Liver (tissue), 8 donors: ENCODE measurements at regions not wholly inside any gene's neighbourhood (a gene's known extent, or its start where the extent isn't known, plus 50 kb on each side); places are given as distances from the start of the nearest gene placed in this dataset.

Experiments
- DNase-seq: peaks from one replicate; pipeline ENCODE4 v3.0.0-alpha.2; 2017; ENCODE audit warnings: low spot score
- H3K27ac ChIP-seq, 2 donors: one replicate each; pipeline ENCODE4 v1.7.0; 2013; ENCODE audit warnings: inconsistent platforms in 2 of 2, low read length in 2 of 2, control low read depth in 1 of 2, low read depth in 1 of 2, mild to moderate bottlenecking in 1 of 2
- H3K27me3 ChIP-seq, 4 donors: one replicate each; pipeline versions ENCODE4 v1.6.1 to v1.7.0; 2013; ENCODE audit warnings: low read length in 3 of 4, inconsistent platforms in 1 of 4, mild to moderate bottlenecking in 1 of 4, moderate library complexity in 1 of 4; ENCODE audit not compliant: control insufficient read depth in 4 of 4, insufficient read depth in 4 of 4
- H3K36me3 ChIP-seq, 4 donors: one replicate each; pipeline versions ENCODE4 v1.6.1 to v1.7.0; 2013; ENCODE audit warnings: low read length in 3 of 4, mild to moderate bottlenecking in 3 of 4, low read depth in 1 of 4, moderate library complexity in 1 of 4; ENCODE audit not compliant: control insufficient read depth in 4 of 4, insufficient read depth in 3 of 4
- H3K4me1 ChIP-seq, 4 donors: one replicate each; pipeline versions ENCODE4 v1.6.1 to v1.7.0; 2013; ENCODE audit warnings: low read length in 3 of 4, mild to moderate bottlenecking in 3 of 4, moderate library complexity in 1 of 4; ENCODE audit not compliant: control insufficient read depth in 4 of 4, insufficient read depth in 4 of 4
- H3K4me3 ChIP-seq, 3 donors: one replicate each; pipeline versions ENCODE4 v1.6.1 to v1.7.0; 2013; ENCODE audit warnings: low read length in 3 of 3, control low read depth in 1 of 3, low read depth in 1 of 3, mild to moderate bottlenecking in 1 of 3
- H3K9ac ChIP-seq, 2 donors: one replicate each; pipeline ENCODE4 v1.7.0; 2013; ENCODE audit warnings: low read length in 2 of 2, mild to moderate bottlenecking in 2 of 2, moderate library complexity in 2 of 2, control low read depth in 1 of 2, low read depth in 1 of 2
- H3K9me3 ChIP-seq, 4 donors: one replicate each; pipeline versions ENCODE4 v1.6.1 to v1.7.0; 2013; ENCODE audit warnings: low read length in 3 of 4; ENCODE audit not compliant: control insufficient read depth in 4 of 4
- EGR1 ChIP-seq, 2 donors: IDR thresholded peaks; 2 replicates each; pipeline ENCODE4 v1.6.1; 2016 to 2018; ENCODE audit warnings: antibody characterized with exemption in 2 of 2, low read depth in 2 of 2
- FOXA1 ChIP-seq: IDR thresholded peaks from 2 replicates; pipeline ENCODE4 v1.6.1; 2016; ENCODE audit warnings: antibody characterized with exemption
- FOXA2 ChIP-seq: IDR thresholded peaks from 2 replicates; pipeline ENCODE4 v1.6.1; 2016; ENCODE audit warnings: antibody characterized with exemption
- GABPA ChIP-seq, 2 donors: IDR thresholded peaks in 1 of 2; conservative IDR thresholded peaks in 1 of 2; 2 replicates each; pipeline ENCODE4 v1.6.1; 2016; ENCODE audit warnings: antibody characterized with exemption in 2 of 2, mild to moderate bottlenecking in 1 of 2, moderate library complexity in 1 of 2
- HNF4A ChIP-seq, 2 donors: conservative IDR thresholded peaks; 2 replicates each; pipeline ENCODE4 v1.6.1; 2016; ENCODE audit warnings: antibody characterized with exemption in 2 of 2, mild to moderate bottlenecking in 2 of 2
- JUND ChIP-seq, 2 donors: IDR thresholded peaks; 2 replicates each; pipeline ENCODE4 v1.6.1; 2016; ENCODE audit warnings: antibody characterized with exemption in 2 of 2
- RAD21 ChIP-seq, 2 donors: IDR thresholded peaks; 2 replicates each; pipeline ENCODE4 v1.6.1; 2016; ENCODE audit warnings: antibody characterized with exemption in 2 of 2, mild to moderate bottlenecking in 2 of 2
- RXRA ChIP-seq, 2 donors: IDR thresholded peaks; 2 replicates each; pipeline ENCODE4 v1.6.1; 2017 to 2018; ENCODE audit warnings: antibody characterized with exemption in 2 of 2, mild to moderate bottlenecking in 1 of 2
- SP1 ChIP-seq: IDR thresholded peaks from 2 replicates; pipeline ENCODE4 v1.6.1; 2018; ENCODE audit warnings: antibody characterized with exemption, mild to moderate bottlenecking
- TAF1 ChIP-seq: conservative IDR thresholded peaks from 2 replicates; pipeline ENCODE4 v1.6.1; 2016; ENCODE audit warnings: antibody characterized with exemption, mild to moderate bottlenecking
- YY1 ChIP-seq: IDR thresholded peaks from 2 replicates; pipeline ENCODE4 v1.6.1; 2016; ENCODE audit warnings: antibody characterized with exemption, mild to moderate bottlenecking
- WGBS: extraction: QIAGEN DNeasy Blood & Tissue Kit; methylation state at CpG from one replicate; pipeline ENCODE4 v1.1.7; 2013; 5-methylcytosine and 5-hydroxymethylcytosine counted together
- TF ChIP-seq, protein P1 (sequence below): fragments of 150-350 bp; IDR thresholded peaks from 2 replicates; pipeline ENCODE4 v1.5.1; 2017; ENCODE audit warnings: improper control_type of control experiment, low read depth, low read length; ENCODE audit not compliant: missing input control
- TF ChIP-seq, protein P2 (sequence below): IDR thresholded peaks from 2 replicates; pipeline ENCODE4 v1.6.1; 2016; ENCODE audit warnings: antibody characterized with exemption
- TF ChIP-seq, protein P3 (sequence below): IDR thresholded peaks from 2 replicates; pipeline ENCODE4 v1.6.1; 2016; ENCODE audit warnings: antibody characterized with exemption
- donor health status: healthy.
- donor health status: healthy.
- donor health status: healthy.
- donor health status: healthy.
- donor health status: healthy.

DNA sequence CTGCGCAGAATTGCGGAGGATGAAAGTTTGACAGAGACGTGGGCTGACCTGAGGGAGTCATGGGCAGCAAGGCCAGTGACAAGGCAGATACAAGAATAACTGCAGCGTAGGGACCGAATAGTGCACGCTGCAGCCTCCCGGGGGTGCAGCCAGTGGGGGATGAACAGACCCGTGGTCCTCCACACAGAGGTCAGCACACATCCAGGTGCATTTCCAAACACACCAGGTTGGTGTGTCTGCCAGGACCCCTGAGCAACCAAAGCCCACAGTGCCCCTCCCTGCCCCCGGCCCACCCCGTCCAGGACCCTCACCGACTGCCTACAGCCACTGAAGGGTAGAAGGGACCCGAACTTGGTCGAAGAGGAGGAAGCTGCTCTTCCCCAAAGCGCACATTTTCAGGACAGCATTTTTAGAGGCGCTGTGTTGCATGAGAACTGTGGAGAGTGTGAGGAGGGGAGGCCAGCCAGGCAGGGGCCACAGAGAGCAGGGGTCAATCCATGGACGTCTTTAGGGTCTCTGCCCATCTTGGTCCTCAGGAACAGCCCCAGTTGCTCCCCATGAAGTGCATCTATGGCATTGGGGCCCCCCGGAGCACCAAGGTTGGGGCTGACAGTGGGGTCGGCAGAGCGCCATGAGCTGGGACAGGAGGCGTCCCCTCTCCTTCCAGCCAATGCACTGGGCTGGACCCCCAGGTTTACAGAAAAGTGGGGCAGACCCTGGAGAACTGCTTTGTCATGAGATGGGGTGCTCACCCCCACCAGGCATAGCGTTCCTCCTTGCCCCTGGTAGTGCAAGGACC lies 157.8 kb upstream of the AFDN start:
- H3K36me3 ChIP-seq, result no peaks in the 10 kb centered on the region
- H3K27me3 ChIP-seq, result no peaks in the 10 kb centered on the region
- H3K4me1 ChIP-seq, result peaks cover 17 to 62% (median 38%) of the 10 kb centered on the region in 4 donors
- peak overlapping the region in 1 of 3 donors; percentile 14 for H3K4me3 ChIP-seq
- peak overlapping the region; percentile 76 to 92 for H3K27ac ChIP-seq
- TF ChIP-seq, protein P1, sequence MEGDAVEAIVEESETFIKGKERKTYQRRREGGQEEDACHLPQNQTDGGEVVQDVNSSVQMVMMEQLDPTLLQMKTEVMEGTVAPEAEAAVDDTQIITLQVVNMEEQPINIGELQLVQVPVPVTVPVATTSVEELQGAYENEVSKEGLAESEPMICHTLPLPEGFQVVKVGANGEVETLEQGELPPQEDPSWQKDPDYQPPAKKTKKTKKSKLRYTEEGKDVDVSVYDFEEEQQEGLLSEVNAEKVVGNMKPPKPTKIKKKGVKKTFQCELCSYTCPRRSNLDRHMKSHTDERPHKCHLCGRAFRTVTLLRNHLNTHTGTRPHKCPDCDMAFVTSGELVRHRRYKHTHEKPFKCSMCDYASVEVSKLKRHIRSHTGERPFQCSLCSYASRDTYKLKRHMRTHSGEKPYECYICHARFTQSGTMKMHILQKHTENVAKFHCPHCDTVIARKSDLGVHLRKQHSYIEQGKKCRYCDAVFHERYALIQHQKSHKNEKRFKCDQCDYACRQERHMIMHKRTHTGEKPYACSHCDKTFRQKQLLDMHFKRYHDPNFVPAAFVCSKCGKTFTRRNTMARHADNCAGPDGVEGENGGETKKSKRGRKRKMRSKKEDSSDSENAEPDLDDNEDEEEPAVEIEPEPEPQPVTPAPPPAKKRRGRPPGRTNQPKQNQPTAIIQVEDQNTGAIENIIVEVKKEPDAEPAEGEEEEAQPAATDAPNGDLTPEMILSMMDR, result no peak
- no peak for TF ChIP-seq RXRA (IDR thresholded peaks at IDR 0.05)
- TF ChIP-seq, protein P2, sequence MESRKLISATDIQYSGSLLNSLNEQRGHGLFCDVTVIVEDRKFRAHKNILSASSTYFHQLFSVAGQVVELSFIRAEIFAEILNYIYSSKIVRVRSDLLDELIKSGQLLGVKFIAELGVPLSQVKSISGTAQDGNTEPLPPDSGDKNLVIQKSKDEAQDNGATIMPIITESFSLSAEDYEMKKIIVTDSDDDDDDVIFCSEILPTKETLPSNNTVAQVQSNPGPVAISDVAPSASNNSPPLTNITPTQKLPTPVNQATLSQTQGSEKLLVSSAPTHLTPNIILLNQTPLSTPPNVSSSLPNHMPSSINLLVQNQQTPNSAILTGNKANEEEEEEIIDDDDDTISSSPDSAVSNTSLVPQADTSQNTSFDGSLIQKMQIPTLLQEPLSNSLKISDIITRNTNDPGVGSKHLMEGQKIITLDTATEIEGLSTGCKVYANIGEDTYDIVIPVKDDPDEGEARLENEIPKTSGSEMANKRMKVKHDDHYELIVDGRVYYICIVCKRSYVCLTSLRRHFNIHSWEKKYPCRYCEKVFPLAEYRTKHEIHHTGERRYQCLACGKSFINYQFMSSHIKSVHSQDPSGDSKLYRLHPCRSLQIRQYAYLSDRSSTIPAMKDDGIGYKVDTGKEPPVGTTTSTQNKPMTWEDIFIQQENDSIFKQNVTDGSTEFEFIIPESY, result no peak
- no peak for TF ChIP-seq RAD21 (IDR thresholded peaks at IDR 0.05)
- no peak for TF ChIP-seq YY1
- no peak for TF ChIP-seq TAF1
- no peak for TF ChIP-seq HNF4A (conservative IDR thresholded peaks at IDR 0.05)
- H3K9me3 ChIP-seq, result no peaks in the 10 kb centered on the region
- WGBS, result 61% methylated on average over 21 of the region's 21 CpGs
- no peak for DNase-seq
- peak overlapping the region in 1 of 2 donors; percentile 79 for H3K9ac ChIP-seq

DNA sequence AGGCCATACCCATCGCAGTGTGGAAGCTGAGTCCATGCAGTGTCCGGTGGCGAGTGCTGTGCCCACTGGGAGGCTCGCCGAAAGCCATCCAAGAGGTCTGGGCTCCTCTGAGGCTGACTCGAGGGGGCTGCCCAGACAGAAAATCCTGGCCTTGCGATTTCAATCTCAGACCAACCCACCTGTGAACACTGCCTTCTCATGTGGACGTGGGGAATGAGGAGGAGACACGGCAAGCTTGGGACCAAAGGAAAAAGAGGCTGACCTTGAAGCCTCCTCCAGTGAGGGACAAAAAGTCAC lies 157.2 kb upstream of the AFDN start:
- H3K27me3 ChIP-seq, result no peaks in the 10 kb centered on the region
- DNase-seq, result no peak
- TF ChIP-seq YY1 (no peak), RXRA (IDR thresholded peaks at IDR 0.05) (no peak), FOXA2 (no peak), RAD21 (IDR thresholded peaks at IDR 0.05) (no peak), EGR1 (IDR thresholded peaks at IDR 0.05; ENCODE audit: low read depth in 2 of 2) (no peak), FOXA1 (no peak)
- TF ChIP-seq, protein P3, sequence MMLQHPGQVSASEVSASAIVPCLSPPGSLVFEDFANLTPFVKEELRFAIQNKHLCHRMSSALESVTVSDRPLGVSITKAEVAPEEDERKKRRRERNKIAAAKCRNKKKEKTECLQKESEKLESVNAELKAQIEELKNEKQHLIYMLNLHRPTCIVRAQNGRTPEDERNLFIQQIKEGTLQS, result no peak
- no peak overlapping the region for H3K4me3 ChIP-seq
- 93% methylated on average over 9 of the region's 9 CpGs for WGBS
- H3K4me1 ChIP-seq, result peaks cover 17 to 60% (median 38%) of the 10 kb centered on the region in 4 donors
- H3K9me3 ChIP-seq, result no peaks in the 10 kb centered on the region
- H3K9ac ChIP-seq, result no peak overlapping the region
- H3K27ac ChIP-seq, result peak overlapping the region; percentile 76 to 92
- no peaks in the 10 kb centered on the region for H3K36me3 ChIP-seq

DNA sequence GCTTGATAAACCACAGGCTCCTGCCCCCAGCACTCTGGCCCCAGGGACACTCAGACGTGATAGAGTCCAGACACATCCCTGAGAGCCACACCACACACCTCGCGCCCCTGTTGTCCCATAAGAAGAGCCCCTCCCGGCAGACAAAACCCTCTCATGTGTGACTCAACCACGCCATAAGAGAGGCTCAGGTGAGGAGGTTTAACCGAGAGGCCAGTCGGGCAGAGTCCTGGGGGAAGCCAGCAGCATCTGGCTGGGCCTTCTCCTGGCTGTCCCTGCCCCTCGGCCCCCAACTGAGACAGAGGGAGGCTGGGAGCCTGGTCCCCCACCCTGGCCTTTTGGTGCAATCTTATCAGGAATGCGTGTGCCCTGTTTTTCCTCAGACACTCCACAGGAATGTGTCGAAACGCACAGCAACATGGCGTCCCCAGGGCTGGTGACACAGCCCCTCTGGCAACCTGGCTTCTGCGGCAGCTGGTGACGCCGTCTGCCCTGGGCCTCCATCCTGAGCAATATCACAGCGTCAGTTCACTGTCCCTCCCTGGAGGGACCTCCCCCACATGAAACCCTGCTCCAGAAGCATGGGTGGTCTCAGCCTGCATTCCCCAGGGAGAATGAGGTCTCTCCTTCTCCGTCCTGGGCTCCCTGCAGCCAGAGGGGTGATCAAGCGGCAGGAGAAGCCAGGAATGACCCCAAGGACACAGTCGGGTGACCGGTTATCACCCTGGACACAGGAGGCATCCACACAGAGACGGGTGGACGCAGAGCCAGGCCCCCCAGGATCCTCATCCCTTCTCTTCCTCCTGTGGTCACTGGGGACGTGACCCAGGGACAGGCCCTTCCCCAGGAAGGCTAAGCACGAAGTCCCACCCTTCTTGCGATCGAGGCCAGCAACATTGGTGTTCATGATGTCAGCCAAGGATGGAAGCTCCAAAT lies 156.6 kb upstream of the AFDN start:
- 91% methylated on average over 26 of the region's 26 CpGs for WGBS
- Histone ChIP-seq H3K27ac (peak overlapping the region in 1 of 2 donors; percentile 32), H3K36me3 (no peaks in the 10 kb centered on the region), H3K9ac (peak overlapping the region in 1 of 2 donors; percentile 16), H3K4me1 (peaks cover 17 to 57% (median 39%) of the 10 kb centered on the region in 4 donors), H3K9me3 (no peaks in the 10 kb centered on the region), H3K27me3 (no peaks in the 10 kb centered on the region), H3K4me3 (no peak overlapping the region)
- DNase-seq, result no peak
- TF ChIP-seq SP1, result no peak
- TF ChIP-seq GABPA (IDR thresholded peaks at IDR 0.05 in 1 of 2, conservative IDR thresholded peaks at IDR 0.05 in 1 of 2), result no peak
- TF ChIP-seq FOXA2, result no peak
- TF ChIP-seq JUND (IDR thresholded peaks at IDR 0.05), result no peak
- TF ChIP-seq, protein P3, result no peak
- TF ChIP-seq YY1, result no peak
- no peak for TF ChIP-seq FOXA1
- no peak for TF ChIP-seq HNF4A (conservative IDR thresholded peaks at IDR 0.05)
- TF ChIP-seq, protein P2, result no peak
- no peak for TF ChIP-seq TAF1
